ENCODE measurements at regions not wholly inside any gene's neighbourhood (a gene's known extent, or its start where the extent isn't known, plus 50 kb on each side); places are given as distances from the start of the nearest gene placed in this dataset.

DNA sequence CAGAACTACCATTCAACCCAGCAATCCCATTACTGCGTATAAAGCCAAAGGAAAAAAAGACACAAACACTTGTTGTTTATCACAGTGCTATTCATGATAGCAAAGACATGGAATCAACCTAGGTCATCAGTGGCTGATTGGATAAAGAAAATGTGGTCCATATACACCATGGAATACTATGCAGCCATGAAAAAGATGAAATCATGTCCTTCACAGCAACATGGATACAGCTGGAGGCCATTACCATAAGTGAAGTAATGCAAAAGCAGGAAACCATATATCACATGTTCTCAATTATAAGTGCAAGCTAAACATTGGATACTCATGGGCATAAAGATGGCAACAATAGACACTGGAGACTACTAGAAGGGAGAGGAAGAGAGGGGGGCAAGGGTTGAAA, 299.6 kb downstream of the ADGRG6 start:
- Mint-ChIP-seq H3K4me1 (peaks cover 6% of the 10 kb centered on the region), H3K27ac (no peak overlapping the region), H3K27me3 (ENCODE audit: low read depth in 3 of 3) (peaks cover 2 to 4% (median 4%) of the 10 kb centered on the region in 3 donors), H3K36me3 (no peaks in the 10 kb centered on the region), H3K4me3 (no peak overlapping the region), H3K9me3 (peaks cover 0 to 3% (median 2%) of the 10 kb centered on the region in 7 donors)
- no peaks in the 10 kb centered on the region for H4K20me1 ChIP-seq (ENCODE audit: insufficient read depth, low read length)
- no CpG with 5 or more reads among the region's 1 CpG for WGBS (ENCODE audit: insufficient coverage)
- H3K9ac ChIP-seq (ENCODE audit: insufficient read depth, low read length, poor library complexity, severe bottlenecking): no peak overlapping the region
- H2AFZ ChIP-seq (ENCODE audit: insufficient read depth, low read depth, low read length, poor library complexity, severe bottlenecking): no peak overlapping the region
- no peak overlapping the region for H3K4me3 ChIP-seq (replicated peaks in 1 of 3; ENCODE audit: low read depth in 2 of 3, low read length in 3 of 3)
- H3K4me1 ChIP-seq (ENCODE audit: control insufficient read depth in 1 of 2, insufficient read depth in 2 of 2, low read length in 2 of 2): no peaks in the 10 kb centered on the region
- intact Hi-C loops (cut with micrococcal nuclease): no loop called here
- no peak overlapping the region for H3K4me2 ChIP-seq (replicated peaks; ENCODE audit: extremely low read depth, low read length, poor library complexity, severe bottlenecking)
- H3K27ac ChIP-seq (ENCODE audit: low read depth in 1 of 2, low read length in 2 of 2): no peak overlapping the region
- TF ChIP-seq, protein P1, sequence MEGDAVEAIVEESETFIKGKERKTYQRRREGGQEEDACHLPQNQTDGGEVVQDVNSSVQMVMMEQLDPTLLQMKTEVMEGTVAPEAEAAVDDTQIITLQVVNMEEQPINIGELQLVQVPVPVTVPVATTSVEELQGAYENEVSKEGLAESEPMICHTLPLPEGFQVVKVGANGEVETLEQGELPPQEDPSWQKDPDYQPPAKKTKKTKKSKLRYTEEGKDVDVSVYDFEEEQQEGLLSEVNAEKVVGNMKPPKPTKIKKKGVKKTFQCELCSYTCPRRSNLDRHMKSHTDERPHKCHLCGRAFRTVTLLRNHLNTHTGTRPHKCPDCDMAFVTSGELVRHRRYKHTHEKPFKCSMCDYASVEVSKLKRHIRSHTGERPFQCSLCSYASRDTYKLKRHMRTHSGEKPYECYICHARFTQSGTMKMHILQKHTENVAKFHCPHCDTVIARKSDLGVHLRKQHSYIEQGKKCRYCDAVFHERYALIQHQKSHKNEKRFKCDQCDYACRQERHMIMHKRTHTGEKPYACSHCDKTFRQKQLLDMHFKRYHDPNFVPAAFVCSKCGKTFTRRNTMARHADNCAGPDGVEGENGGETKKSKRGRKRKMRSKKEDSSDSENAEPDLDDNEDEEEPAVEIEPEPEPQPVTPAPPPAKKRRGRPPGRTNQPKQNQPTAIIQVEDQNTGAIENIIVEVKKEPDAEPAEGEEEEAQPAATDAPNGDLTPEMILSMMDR (IDR thresholded peaks at IDR 0.05): no peak
- no peak for DNase-seq
- H3K9me3 ChIP-seq (replicated peaks in 1 of 2; ENCODE audit: control insufficient read depth in 1 of 2, insufficient read depth in 1 of 2, low read length in 2 of 2): no peaks in the 10 kb centered on the region
- no peaks in the 10 kb centered on the region for H3K36me3 ChIP-seq (replicated peaks in 1 of 2; ENCODE audit: control insufficient read depth in 1 of 2, insufficient read depth in 2 of 2, low read length in 2 of 2)
- no peaks in the 10 kb centered on the region for H3K79me2 ChIP-seq (ENCODE audit: insufficient read depth, low read length)
- H3K27me3 ChIP-seq (ENCODE audit: control insufficient read depth in 2 of 2, insufficient read depth in 2 of 2, low read length in 2 of 2): no peaks in the 10 kb centered on the region

DNA sequence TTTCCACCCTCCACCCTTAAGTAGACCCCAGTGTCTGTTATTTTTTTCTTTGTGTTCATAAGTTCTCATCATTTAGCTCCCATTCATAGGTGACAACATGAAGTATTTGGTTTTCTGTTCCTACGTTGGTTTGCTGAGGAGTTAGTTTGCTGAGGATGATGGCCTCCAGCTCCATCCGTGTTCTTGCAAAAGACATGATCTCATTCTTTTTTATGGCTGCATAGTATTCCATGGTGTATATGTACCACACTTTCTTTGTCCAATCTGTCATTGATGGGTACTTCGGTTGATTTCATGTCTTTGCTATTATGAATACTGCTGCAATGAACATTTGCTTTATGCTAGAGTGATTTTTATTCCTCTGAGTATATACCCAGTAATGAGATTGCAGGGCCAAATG, 301.2 kb downstream of the ADGRG6 start:
- no CpG with 5 or more reads among the region's 3 CpGs for WGBS (ENCODE audit: insufficient coverage)
- Mint-ChIP-seq H3K4me3 (no peak overlapping the region), H3K36me3 (no peaks in the 10 kb centered on the region), H3K27ac (no peak overlapping the region), H3K27me3 (ENCODE audit: low read depth in 3 of 3) (peaks cover 2 to 5% (median 4%) of the 10 kb centered on the region in 3 donors), H3K4me1 (peaks cover 6% of the 10 kb centered on the region), H3K9me3 (peaks cover 0 to 3% (median 2%) of the 10 kb centered on the region in 7 donors)
- H4K20me1 ChIP-seq (ENCODE audit: insufficient read depth, low read length): no peaks in the 10 kb centered on the region
- H3K9me3 ChIP-seq (replicated peaks in 1 of 2; ENCODE audit: control insufficient read depth in 1 of 2, insufficient read depth in 1 of 2, low read length in 2 of 2): no peaks in the 10 kb centered on the region
- H3K27ac ChIP-seq (ENCODE audit: low read depth in 1 of 2, low read length in 2 of 2): no peak overlapping the region
- no peaks in the 10 kb centered on the region for H3K27me3 ChIP-seq (ENCODE audit: control insufficient read depth in 2 of 2, insufficient read depth in 2 of 2, low read length in 2 of 2)
- no peak overlapping the region for H3K4me3 ChIP-seq (replicated peaks in 1 of 3; ENCODE audit: low read depth in 2 of 3, low read length in 3 of 3)
- H3K79me2 ChIP-seq (ENCODE audit: insufficient read depth, low read length): no peaks in the 10 kb centered on the region
- no peak overlapping the region for H3K4me2 ChIP-seq (replicated peaks; ENCODE audit: extremely low read depth, low read length, poor library complexity, severe bottlenecking)
- no peaks in the 10 kb centered on the region for H3K4me1 ChIP-seq (ENCODE audit: control insufficient read depth in 1 of 2, insufficient read depth in 2 of 2, low read length in 2 of 2)
- TF ChIP-seq, protein P1 (IDR thresholded peaks at IDR 0.05): no peak
- H2AFZ ChIP-seq (ENCODE audit: insufficient read depth, low read depth, low read length, poor library complexity, severe bottlenecking): no peak overlapping the region
- H3K36me3 ChIP-seq (replicated peaks in 1 of 2; ENCODE audit: control insufficient read depth in 1 of 2, insufficient read depth in 2 of 2, low read length in 2 of 2): no peaks in the 10 kb centered on the region
- no peak for DNase-seq
- intact Hi-C loops (cut with micrococcal nuclease): no loop called here
- H3K9ac ChIP-seq (ENCODE audit: insufficient read depth, low read length, poor library complexity, severe bottlenecking): no peak overlapping the region

Measured in CD14-positive monocyte (primary cell).